ENCODE measurements at regions not wholly inside any gene's neighbourhood (a gene's known extent, or its start where the extent isn't known, plus 50 kb on each side); places are given as distances from the start of the nearest gene placed in this dataset.
A peak's percentile ranks its signal among the peaks of the same experiment; 100 is the strongest.

GRCh38 chr15:31925541-31925940 lies 104.8 kb upstream of the CHRNA7 start:
- DNase-seq = no peak

DNA sequence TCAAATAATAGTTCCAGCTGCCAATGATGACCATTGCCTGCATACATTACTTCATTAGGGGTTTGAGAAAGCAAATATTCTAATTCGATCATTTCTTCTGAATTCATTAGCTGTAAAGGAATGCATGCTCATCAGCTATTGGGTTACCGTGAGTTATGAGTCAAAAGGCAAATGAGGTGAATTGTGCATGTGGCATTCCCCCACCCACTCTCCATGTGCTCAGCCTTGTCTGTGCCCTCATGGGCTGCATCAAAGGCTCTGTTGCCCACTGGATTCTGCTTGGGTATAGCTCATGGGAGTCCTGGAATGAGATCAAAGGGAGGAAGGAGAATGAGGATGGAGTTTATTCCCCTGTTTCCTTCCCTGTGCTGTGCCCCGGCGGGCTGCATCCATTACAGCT lies 99.3 kb upstream of the CHRNA7 start:
- no peak for DNase-seq

DNA sequence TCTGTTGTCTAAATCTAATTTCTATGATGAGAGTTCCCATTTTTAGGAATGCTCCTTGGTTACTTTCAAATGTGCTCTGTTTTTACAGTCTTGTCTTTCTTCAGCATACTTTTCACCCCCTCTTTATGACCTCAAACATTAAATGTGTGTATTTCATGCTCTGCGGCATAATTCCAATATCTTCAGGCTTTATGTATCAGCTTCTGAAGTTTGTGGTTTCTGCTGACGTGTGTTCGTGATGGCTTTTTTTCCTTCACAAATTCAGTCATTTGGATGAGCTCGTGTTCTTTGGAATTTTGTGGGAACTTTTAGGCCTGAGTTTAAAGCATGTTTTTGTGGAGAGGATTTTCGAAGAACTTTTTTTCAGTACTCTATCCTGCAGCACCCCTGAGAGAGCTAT lies 97.7 kb upstream of the CHRNA7 start:
- DNase-seq = no peak

- no peak for DNase-seq
Measured at GRCh38 chr15:31934821-31935220, 95.5 kb upstream of the CHRNA7 start.

DNA sequence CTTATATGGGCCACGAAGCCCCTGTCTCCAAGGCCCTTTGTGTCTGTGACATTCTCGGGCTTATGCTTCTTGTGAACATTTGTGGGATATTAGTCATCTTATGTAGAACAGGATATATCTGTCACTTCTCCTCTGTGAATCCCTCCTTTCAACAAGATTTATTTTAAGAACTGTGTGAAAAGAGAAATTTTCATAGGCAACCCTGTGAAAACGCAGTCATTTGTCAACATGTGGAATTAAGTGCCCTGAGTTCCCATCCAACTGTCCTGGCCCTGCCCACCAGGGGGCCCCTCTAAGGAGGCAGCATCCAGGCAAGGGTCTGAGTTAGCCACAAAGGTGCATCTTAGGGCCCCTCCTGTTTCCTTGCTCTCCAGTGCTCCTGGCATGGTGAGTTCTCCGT lies 76.8 kb upstream of the CHRNA7 start:
- no peak for DNase-seq

GRCh38 chr15:31954374-31955172 lies 75.7 kb upstream of the CHRNA7 start:
- DNase-seq = no peak

GRCh38 chr15:31955734-31956133 lies 74.6 kb upstream of the CHRNA7 start:
- no peak for DNase-seq

DNA sequence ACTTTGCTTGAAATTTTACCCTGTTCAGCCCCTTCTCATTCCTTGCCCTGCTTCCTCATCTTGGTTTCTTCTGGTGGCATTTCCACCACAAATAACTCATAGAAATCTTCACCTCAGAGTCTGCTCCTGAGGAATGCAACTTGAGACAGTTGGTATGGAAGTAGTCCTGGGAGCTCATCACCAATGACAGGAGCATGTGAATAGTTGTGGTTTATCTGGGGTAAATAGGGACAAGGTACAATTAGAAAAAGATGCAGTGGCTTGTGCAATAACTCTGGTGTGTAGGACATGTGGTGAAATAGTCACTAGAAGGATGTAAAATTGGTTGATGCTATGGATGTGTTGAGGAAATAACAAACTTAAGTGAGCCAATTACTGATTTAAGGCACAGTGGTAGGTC lies 72.7 kb upstream of the CHRNA7 start:
- DNase-seq = no peak

DNA sequence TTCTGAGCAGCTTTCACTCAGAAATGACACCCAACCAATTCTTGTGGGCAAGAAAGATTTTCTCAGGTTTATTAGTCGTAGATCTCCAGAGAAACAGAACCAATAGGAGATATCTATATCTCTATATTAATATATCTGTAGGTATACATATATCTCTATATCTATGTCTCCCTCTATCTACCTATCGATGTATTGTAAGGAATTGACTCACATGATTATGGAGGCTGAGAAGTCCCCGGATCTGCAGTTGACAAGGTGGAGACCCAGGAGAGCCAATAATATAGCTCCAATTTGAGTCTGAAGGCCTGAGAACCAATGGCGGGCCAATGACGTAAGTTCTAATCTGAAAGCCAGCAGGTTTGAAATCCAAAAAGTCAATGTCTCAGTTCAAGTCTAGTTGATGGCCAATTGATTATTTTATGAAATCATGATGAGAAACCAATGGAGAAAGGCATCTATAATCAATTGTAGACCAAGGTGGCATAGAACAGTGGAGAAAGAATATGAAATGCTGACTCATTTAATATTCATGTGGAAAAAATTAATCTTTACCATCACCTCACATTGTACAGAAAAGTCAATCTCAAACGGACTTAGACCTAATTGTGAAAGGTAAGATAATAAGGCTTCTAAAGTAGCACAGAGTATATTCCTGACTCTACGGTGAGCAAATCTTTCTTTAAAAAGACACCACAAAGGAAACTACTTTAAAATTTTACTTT lies 65.6 kb upstream of the CHRNA7 start:
- no peak for DNase-seq

DNA sequence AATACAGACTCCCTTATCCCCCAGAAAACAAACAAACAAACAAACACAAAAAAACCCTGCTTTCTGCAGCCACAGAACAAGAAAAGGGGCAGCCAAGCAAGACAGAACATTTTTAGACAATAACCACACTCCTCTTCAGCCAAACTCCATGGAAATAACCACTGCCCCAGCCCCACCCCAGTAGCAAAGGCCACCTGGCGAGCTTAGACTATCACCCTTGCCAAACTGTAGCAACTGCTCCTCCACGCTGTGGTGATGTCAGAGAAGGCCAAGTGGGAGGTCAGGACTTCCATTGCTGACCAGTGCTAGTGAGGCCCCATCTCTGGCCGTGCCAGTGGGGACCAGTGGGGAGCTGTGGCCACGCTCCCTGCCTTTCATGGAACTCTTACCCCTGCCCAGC lies 60.3 kb upstream of the CHRNA7 start:
- DNase-seq = no peak

DNA sequence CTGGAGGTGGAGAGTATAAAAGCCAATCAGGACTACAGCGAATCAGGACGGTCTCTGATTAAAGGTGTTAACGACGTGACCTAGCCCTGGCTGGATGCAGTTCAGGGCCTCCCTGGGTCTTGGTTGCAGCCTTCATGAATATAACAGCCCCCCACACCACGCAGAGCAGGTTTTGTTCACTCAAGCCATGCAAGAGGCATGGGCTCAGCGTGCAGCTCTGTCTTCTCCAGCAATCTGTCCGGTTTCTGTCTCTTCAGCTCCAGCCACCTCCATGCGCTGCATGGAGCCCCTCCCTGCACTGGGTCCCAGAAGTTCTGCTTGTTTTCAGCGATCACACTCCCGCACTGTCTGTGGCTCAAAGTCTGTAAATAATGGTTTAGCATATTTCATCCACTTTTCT lies 57.1 kb upstream of the CHRNA7 start:
- no peak for DNase-seq

GRCh38 chr15:31974154-31974794 lies 56.0 kb upstream of the CHRNA7 start:
- no peak for DNase-seq

GRCh38 chr15:31974855-31975829 lies 55.2 kb upstream of the CHRNA7 start:
- DNase-seq = peak; percentile 64 to 86

GRCh38 chr15:31975830-31976229 lies 54.5 kb upstream of the CHRNA7 start:
- peak; percentile 39 to 60 for DNase-seq

DNA sequence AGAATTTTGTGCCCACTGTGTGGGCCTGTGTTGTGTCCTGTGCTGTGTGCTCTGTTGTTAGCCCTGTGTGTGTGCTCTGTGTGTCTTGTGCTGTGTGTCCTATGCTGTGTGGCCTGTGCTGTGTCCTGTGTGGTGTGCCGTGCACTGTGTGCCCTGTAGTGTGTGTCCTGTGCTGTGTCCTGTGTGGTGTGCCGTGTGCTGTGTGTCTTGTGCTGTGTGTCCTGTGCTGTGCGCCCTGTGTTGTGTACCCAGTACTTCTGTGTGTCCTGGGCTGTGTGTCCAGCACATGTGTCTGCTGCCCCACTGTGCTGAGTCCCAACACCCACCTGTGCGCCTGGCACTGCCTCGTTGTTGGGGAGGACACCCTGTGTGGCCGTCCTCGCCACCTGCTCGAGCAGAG lies 53.2 kb upstream of the CHRNA7 start:
- no peak for DNase-seq

DNA sequence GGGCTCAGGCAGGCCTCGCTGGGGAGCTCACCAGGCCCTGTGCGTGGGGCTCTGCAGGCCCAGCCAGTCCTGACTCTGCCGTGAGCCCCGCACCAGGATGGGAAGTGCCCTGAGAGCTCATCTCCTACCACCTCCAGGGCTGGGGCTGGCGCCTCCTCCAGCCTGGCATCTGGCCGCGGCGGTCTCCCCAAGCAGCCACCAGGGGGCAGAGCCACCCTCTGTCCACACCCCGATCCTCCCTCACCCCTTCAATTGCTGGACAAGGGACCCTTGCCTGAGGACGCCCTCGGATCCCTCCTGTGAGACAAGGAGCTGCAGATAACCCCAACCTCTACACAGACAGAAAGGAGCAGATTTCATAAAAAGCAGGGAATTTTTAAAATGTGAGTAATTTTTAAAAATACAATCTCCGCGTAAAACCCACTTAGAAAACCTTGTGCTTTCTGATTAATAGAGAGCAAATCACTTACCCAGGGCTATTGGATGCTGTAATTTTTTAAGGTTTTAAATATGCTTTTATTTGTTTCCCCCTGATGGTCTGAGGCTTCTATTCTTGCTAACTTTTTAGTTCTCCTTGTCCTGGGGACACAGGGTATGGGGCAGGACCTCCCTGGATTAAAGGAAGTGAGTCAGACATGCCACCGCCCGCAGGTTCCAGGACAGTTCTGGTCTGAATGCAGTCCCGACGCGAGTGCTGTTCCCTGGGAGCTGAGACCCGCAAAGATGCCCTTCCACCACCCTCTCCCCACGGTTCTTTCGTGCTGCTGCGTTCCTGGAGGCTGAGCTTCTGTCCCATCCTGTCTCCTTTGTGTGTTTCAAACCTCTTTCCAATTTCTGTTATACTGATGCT lies 52.3 kb upstream of the CHRNA7 start:
- DNase-seq = peak; percentile 50 to 83
